Skeletal muscle tissue (tissue), 3 donors: ENCODE measurements at regions not wholly inside any gene's neighbourhood (a gene's known extent, or its start where the extent isn't known, plus 50 kb on each side); places are given as distances from the start of the nearest gene placed in this dataset.
"Not testable (repeated sequence)": the region's sequence is repeated elsewhere in the genome, so short reads cannot be mapped to it uniquely, and the experiment has no call there.

Source experiments
- H3K27ac ChIP-seq: one replicate; pipeline ENCODE4 v1.7.0; 2013; ENCODE audit warnings: mild to moderate bottlenecking, low read depth, low read length, inconsistent platforms
- H3K27me3 ChIP-seq, 3 donors: one replicate each; pipeline ENCODE4 v1.7.0; 2013; ENCODE audit warnings: low read length in 3 of 3; ENCODE audit not compliant: control insufficient read depth in 3 of 3, insufficient read depth in 3 of 3
- H3K36me3 ChIP-seq, 3 donors: one replicate each; pipeline ENCODE4 v1.7.0; 2013; ENCODE audit warnings: low read length in 3 of 3; ENCODE audit not compliant: control insufficient read depth in 3 of 3, insufficient read depth in 3 of 3
- H3K4me1 ChIP-seq, 3 donors: one replicate each; pipeline ENCODE4 v1.7.0; 2013; ENCODE audit warnings: low read length in 3 of 3, mild to moderate bottlenecking in 3 of 3; ENCODE audit not compliant: control insufficient read depth in 3 of 3, insufficient read depth in 3 of 3
- H3K4me3 ChIP-seq, 3 donors: one replicate each; pipeline ENCODE4 v1.7.0; 2013; ENCODE audit warnings: low read length in 3 of 3
- H3K9ac ChIP-seq, 3 donors: one replicate each; pipeline ENCODE4 v1.7.0; 2013; ENCODE audit warnings: low read length in 3 of 3, mild to moderate bottlenecking in 3 of 3, moderate library complexity in 2 of 3, low read depth in 1 of 3
- H3K9me3 ChIP-seq, 3 donors: one replicate each; pipeline ENCODE4 v1.7.0; 2013; ENCODE audit warnings: low read length in 3 of 3; ENCODE audit not compliant: control insufficient read depth in 3 of 3
- donor health status: Osteomylitis.

- Histone ChIP-seq H3K4me1 (no peaks in the 10 kb centered on the region), H3K27me3 (no peaks in the 10 kb centered on the region), H3K9me3 (peaks cover 0 to 5% (median 0%) of the 10 kb centered on the region in 3 donors), H3K4me3 (no peak overlapping the region), H3K36me3 (no peaks in the 10 kb centered on the region), H3K9ac (no peak overlapping the region), H3K27ac (no peak overlapping the region)
Measured at GRCh38 chr2:80987466-80987865, 682.9 kb upstream of the LRRTM1 start.

GRCh38 chr2:80969900-80970299, 665.3 kb upstream of the LRRTM1 start:
- H3K9ac ChIP-seq: no peak overlapping the region
- H3K4me1 ChIP-seq: no peaks in the 10 kb centered on the region
- no peaks in the 10 kb centered on the region for H3K27me3 ChIP-seq
- no peaks in the 10 kb centered on the region for H3K36me3 ChIP-seq
- H3K4me3 ChIP-seq: no peak overlapping the region
- no peak overlapping the region for H3K27ac ChIP-seq
- H3K9me3 ChIP-seq: peaks cover 0 to 3% (median 0%) of the 10 kb centered on the region in 3 donors

DNA sequence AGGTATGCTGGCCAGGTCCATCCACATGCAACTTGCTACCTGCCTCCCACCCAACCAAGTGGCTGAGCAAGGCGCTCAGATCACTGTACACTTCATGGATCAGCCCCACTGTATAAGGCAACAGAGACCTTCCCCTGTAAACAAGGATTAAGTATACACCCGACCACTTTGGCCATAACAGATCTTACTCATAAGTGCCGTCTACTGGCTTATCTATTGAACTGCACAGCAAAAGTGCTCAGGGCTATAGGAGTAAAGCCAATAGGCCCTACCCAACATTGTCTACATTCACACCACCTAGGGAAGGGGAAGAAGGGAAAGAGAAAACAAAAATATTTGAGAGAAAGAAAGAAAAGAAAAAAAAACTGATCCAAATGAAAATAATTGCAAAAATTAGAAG, 663.9 kb upstream of the LRRTM1 start:
- H3K9ac ChIP-seq: no peak overlapping the region
- H3K27ac ChIP-seq: no peak overlapping the region
- peaks cover 0 to 3% (median 0%) of the 10 kb centered on the region in 3 donors for H3K9me3 ChIP-seq
- no peak overlapping the region for H3K4me3 ChIP-seq
- no peaks in the 10 kb centered on the region for H3K4me1 ChIP-seq
- H3K27me3 ChIP-seq: no peaks in the 10 kb centered on the region
- no peaks in the 10 kb centered on the region for H3K36me3 ChIP-seq

DNA sequence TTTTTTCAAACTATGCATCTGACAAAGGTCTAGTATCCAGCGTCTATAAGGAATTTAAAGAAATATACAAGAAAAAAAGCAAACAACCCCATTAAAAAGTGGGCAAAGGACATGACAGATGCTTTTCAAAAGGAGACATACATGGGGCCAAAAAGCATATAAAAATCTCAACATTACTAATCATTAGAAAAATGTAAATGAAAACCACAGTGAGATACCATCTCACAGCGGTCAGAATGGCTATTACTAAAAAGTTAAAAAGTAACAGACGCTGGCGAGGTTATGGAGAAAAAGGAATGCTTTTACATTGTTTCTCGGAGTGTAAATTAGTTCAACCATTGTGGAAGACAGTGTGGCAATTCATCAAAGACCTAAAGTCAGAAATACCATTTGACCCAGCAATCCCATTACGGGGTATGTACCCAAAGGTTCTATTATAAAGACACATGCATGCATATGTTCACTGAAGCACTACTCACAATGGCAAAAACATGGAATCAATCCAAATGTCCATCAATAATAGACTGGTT, 643.1 kb upstream of the LRRTM1 start:
- no peak overlapping the region for H3K27ac ChIP-seq
- no peaks in the 10 kb centered on the region for H3K9me3 ChIP-seq
- no peak overlapping the region for H3K4me3 ChIP-seq
- no peaks in the 10 kb centered on the region for H3K27me3 ChIP-seq
- no peaks in the 10 kb centered on the region for H3K36me3 ChIP-seq
- no peaks in the 10 kb centered on the region for H3K4me1 ChIP-seq
- H3K9ac ChIP-seq: no peak overlapping the region

DNA sequence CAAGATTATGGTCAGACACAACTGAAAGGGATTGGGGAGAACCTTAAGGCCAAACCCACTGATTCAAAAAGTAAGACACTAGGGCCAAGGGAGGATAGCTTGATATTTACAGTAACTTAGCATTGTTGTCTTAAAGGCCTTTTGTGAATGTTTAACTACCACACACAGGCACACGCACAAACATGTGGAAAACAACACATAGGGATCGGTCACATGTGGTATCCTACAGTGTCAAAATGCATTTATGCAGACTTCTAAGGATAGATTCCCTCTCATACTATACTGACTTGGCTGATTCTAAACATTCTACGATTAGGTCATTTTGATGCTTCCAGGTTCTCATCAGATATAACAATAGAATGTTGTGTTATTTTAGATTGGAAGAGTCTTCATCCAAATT, 638.9 kb upstream of the LRRTM1 start:
- Histone ChIP-seq H3K9me3 (no peaks in the 10 kb centered on the region), H3K9ac (no peak overlapping the region), H3K4me3 (no peak overlapping the region), H3K4me1 (no peaks in the 10 kb centered on the region), H3K36me3 (no peaks in the 10 kb centered on the region), H3K27me3 (no peaks in the 10 kb centered on the region), H3K27ac (no peak overlapping the region)

DNA sequence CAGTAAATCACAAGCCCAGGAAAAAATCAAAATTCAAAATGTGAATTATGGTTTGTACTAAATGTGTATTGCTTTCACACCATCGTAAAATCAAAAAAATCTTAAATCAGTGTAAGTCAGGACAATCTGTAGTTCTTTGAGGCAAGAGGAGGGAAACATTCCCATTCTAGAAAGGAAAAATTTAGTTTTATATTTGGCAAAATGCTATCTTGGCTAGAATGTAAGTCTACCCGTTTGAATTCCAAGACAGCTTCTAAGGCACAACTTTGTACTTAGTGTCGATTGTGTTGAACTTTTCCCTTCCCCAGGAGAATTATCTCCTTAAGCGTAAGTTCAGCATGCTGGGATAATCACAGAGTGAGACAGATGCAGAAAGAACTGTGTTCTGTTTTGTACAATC, 638.2 kb upstream of the LRRTM1 start:
- Histone ChIP-seq H3K27ac (no peak overlapping the region), H3K4me1 (no peaks in the 10 kb centered on the region), H3K9me3 (no peaks in the 10 kb centered on the region), H3K4me3 (no peak overlapping the region), H3K9ac (no peak overlapping the region), H3K36me3 (no peaks in the 10 kb centered on the region), H3K27me3 (no peaks in the 10 kb centered on the region)

- Histone ChIP-seq H3K27ac (no peak overlapping the region), H3K4me1 (no peaks in the 10 kb centered on the region), H3K9me3 (no peaks in the 10 kb centered on the region), H3K4me3 (no peak overlapping the region), H3K36me3 (no peaks in the 10 kb centered on the region), H3K9ac (no peak overlapping the region), H3K27me3 (no peaks in the 10 kb centered on the region)
Measured at GRCh38 chr2:80938463-80938862, 633.9 kb upstream of the LRRTM1 start.

- not testable (repeated sequence) for H3K4me3 ChIP-seq, H3K27ac ChIP-seq, H3K9me3 ChIP-seq, H3K4me1 ChIP-seq, H3K36me3 ChIP-seq, H3K27me3 ChIP-seq, H3K9ac ChIP-seq
Measured at GRCh38 chr2:80931820-80932219, 627.3 kb upstream of the LRRTM1 start.

- Histone ChIP-seq H3K36me3 (no peaks in the 10 kb centered on the region), H3K4me3 (no peak overlapping the region), H3K9me3 (peaks cover 2 to 3% (median 2%) of the 10 kb centered on the region in 3 donors), H3K4me1 (no peaks in the 10 kb centered on the region), H3K27ac (no peak overlapping the region), H3K27me3 (no peaks in the 10 kb centered on the region), H3K9ac (no peak overlapping the region)
Measured at GRCh38 chr2:80930777-80931176, 626.2 kb upstream of the LRRTM1 start.

- Histone ChIP-seq H3K27ac (no peak overlapping the region), H3K9me3 (peaks cover 2 to 3% (median 2%) of the 10 kb centered on the region in 3 donors), H3K27me3 (no peaks in the 10 kb centered on the region), H3K4me1 (no peaks in the 10 kb centered on the region), H3K9ac (no peak overlapping the region), H3K4me3 (no peak overlapping the region), H3K36me3 (no peaks in the 10 kb centered on the region)
Measured at GRCh38 chr2:80926168-80926567, 621.6 kb upstream of the LRRTM1 start.

GRCh38 chr2:80896576-80896975, 592.0 kb upstream of the LRRTM1 start:
- no peaks in the 10 kb centered on the region for H3K4me1 ChIP-seq
- no peaks in the 10 kb centered on the region for H3K27me3 ChIP-seq
- no peak overlapping the region for H3K27ac ChIP-seq
- no peaks in the 10 kb centered on the region for H3K36me3 ChIP-seq
- H3K4me3 ChIP-seq: no peak overlapping the region
- no peak overlapping the region for H3K9ac ChIP-seq
- H3K9me3 ChIP-seq: no peaks in the 10 kb centered on the region
